H1 (cell line): ENCODE measurements at regions not wholly inside any gene's neighbourhood (a gene's known extent, or its start where the extent isn't known, plus 50 kb on each side); places are given as distances from the start of the nearest gene placed in this dataset.

ENCODE experiments used
- CTCF ChIA-PET: fragments of 300-600 bp; sonication (Branson Sonifier 250); formaldehyde crosslinking; loops from one replicate; lab custom pipeline; 2021; ENCODE audit not compliant: partially characterized antibody; lab: Charles Lee
- POLR2A ChIA-PET: fragments of 300-600 bp; sonication (Branson Sonifier 250); formaldehyde crosslinking; loops from one replicate; lab custom pipeline; 2021; ENCODE audit warnings: inconsistent platforms; ENCODE audit not compliant: partially characterized antibody; lab: Charles Lee
- DNase-seq, 2 experiments: peaks; one replicate each; pipeline versions ENCODE4 v3.0.0 to v3.0.0-alpha.2; 2010 to 2022; ENCODE audit warnings: low spot score in 2 of 2, low read depth in 1 of 2, mixed read lengths in 1 of 2
- FAIRE-seq: peaks from 2 replicates; lab custom pipeline; 2011; peaks lifted over from hg19 to GRCh38; lab: Jason Lieb, UNC
- H2AFZ ChIP-seq: 2 replicates; pipeline ENCODE4 v1.8.1; 2012; ENCODE audit warnings: low read length, inconsistent platforms
- H2AK5ac ChIP-seq: 2 replicates; pipeline ENCODE4 v1.6.1; 2013; ENCODE audit warnings: low read depth, low read length
- H2BK120ac ChIP-seq: replicated peaks from 2 replicates; pipeline ENCODE3; 2013; ENCODE audit warnings: low read depth, low read length, inconsistent platforms
- H2BK12ac ChIP-seq: 2 replicates; pipeline ENCODE4 v1.6.1; 2013; ENCODE audit warnings: low read depth, low read length
- H2BK15ac ChIP-seq: 2 replicates; pipeline ENCODE4 v1.6.1; 2013; ENCODE audit warnings: low read length
- H2BK20ac ChIP-seq: 2 replicates; pipeline ENCODE4 v1.6.1; 2013; ENCODE audit warnings: low read length
- H2BK5ac ChIP-seq: 2 replicates; pipeline ENCODE4 v1.6.1; 2013; ENCODE audit warnings: low read depth, low read length
- H3K14ac ChIP-seq: 2 replicates; pipeline ENCODE4 v1.6.1; 2013; ENCODE audit warnings: inconsistent platforms; ENCODE audit not compliant: insufficient read length
- H3K18ac ChIP-seq: 2 replicates; pipeline ENCODE4 v1.6.1; 2013; ENCODE audit warnings: low read length; ENCODE audit errors: extremely low read depth
- H3K23ac ChIP-seq: 2 replicates; pipeline ENCODE4 v1.6.1; 2013; ENCODE audit warnings: inconsistent platforms; ENCODE audit not compliant: insufficient read length
- H3K23me2 ChIP-seq: 2 replicates; pipeline ENCODE4 v1.6.1; 2013; ENCODE audit warnings: low read depth, low read length
- H3K27ac ChIP-seq: 2 replicates; pipeline ENCODE4 v1.6.1; 2011; ENCODE audit warnings: low read depth, low read length, inconsistent platforms
- H3K27me3 ChIP-seq, 4 experiments: replicated peaks in 1 of 4; 1 replicate in 1 of 4; 2 replicates in 3 of 4; pipeline versions ENCODE4 v1.6.1 to v1.8.1; 2011 to 2013; ENCODE audit warnings: low read length in 3 of 4, mild to moderate bottlenecking in 3 of 4, inconsistent platforms in 2 of 4, mixed read lengths in 2 of 4, moderate library complexity in 1 of 4; ENCODE audit not compliant: control insufficient read depth in 3 of 4, insufficient read depth in 3 of 4; ENCODE audit errors: extremely low read depth in 1 of 4
- H3K36me3 ChIP-seq, 4 experiments: 2 replicates each; pipeline versions ENCODE4 v1.6.1 to v1.8.1; 2011 to 2013; ENCODE audit warnings: mild to moderate bottlenecking in 4 of 4, low read length in 3 of 4, moderate library complexity in 2 of 4, control low read depth in 1 of 4, inconsistent platforms in 1 of 4; ENCODE audit not compliant: insufficient read depth in 4 of 4, control insufficient read depth in 2 of 4
- H3K4ac ChIP-seq: replicated peaks from 2 replicates; pipeline ENCODE3; 2013; ENCODE audit warnings: low read length, low read depth, mixed read lengths, inconsistent platforms; ENCODE audit not compliant: insufficient read length
- H3K4me1 ChIP-seq, 4 experiments: replicated peaks in 1 of 4; 1 replicate in 1 of 4; 2 replicates in 3 of 4; pipeline versions ENCODE4 v1.6.1 to v1.8.1; 2011 to 2013; ENCODE audit warnings: low read length in 3 of 4, inconsistent platforms in 2 of 4, mixed read lengths in 1 of 4; ENCODE audit not compliant: insufficient read depth in 4 of 4, control insufficient read depth in 3 of 4
- H3K4me2 ChIP-seq, 2 experiments: 2 replicates each; pipeline versions ENCODE4 v1.6.1 to v1.8.1; 2011 to 2013; ENCODE audit warnings: low read depth in 2 of 2, low read length in 2 of 2, control low read depth in 1 of 2, inconsistent platforms in 1 of 2, mild to moderate bottlenecking in 1 of 2; ENCODE audit not compliant: insufficient read depth in 1 of 2
- H3K4me3 ChIP-seq, 4 experiments: fragments of 200-600, 300-600 bp in 1 of 4; sonication (generic), shearing (Covaris generic), sonication (Bioruptor Twin) in 1 of 4; 2 replicates each; pipeline versions ENCODE4 v1.5.1 to v1.8.1; 2011 to 2016; ENCODE audit warnings: low read length in 4 of 4, low read depth in 3 of 4, control low read depth in 2 of 4, inconsistent platforms in 2 of 4, mild to moderate bottlenecking in 2 of 4, mixed read lengths in 1 of 4, moderate library complexity in 1 of 4; ENCODE audit not compliant: insufficient read depth in 2 of 4; ENCODE audit errors: extremely low read depth in 1 of 4
- H3K56ac ChIP-seq: replicated peaks from 2 replicates; pipeline ENCODE3; 2013; ENCODE audit warnings: low read depth, mild to moderate bottlenecking, mixed read lengths, low read length, inconsistent platforms; ENCODE audit not compliant: insufficient read length
- H3K79me1 ChIP-seq: 2 replicates; pipeline ENCODE4 v1.6.1; 2013; ENCODE audit warnings: low read depth, low read length, control low read depth
- H3K79me2 ChIP-seq, 2 experiments: 2 replicates each; pipeline versions ENCODE4 v1.6.1 to v1.8.1; 2012 to 2013; ENCODE audit warnings: low read length in 2 of 2, mild to moderate bottlenecking in 2 of 2, inconsistent platforms in 1 of 2; ENCODE audit not compliant: insufficient read depth in 2 of 2, control insufficient read depth in 1 of 2
- H3K9ac ChIP-seq, 4 experiments: replicated peaks in 1 of 4; 1 replicate in 1 of 4; 2 replicates in 3 of 4; pipeline versions ENCODE4 v1.6.1 to v1.8.1; 2011 to 2013; ENCODE audit warnings: low read depth in 3 of 4, low read length in 3 of 4, control low read depth in 2 of 4, mild to moderate bottlenecking in 2 of 4, moderate library complexity in 2 of 4, inconsistent platforms in 1 of 4; ENCODE audit errors: extremely low read depth in 1 of 4
- H3K9me3 ChIP-seq, 2 experiments: 2 replicates each; pipeline versions ENCODE4 v1.6.1 to v1.8.1; 2012 to 2013; ENCODE audit warnings: mild to moderate bottlenecking in 2 of 2, moderate library complexity in 2 of 2, control low read depth in 1 of 2, inconsistent platforms in 1 of 2, low read depth in 1 of 2, low read length in 1 of 2, mixed read lengths in 1 of 2; ENCODE audit not compliant: insufficient read depth in 2 of 2
- H4K20me1 ChIP-seq, 2 experiments: replicated peaks in 1 of 2; 2 replicates each; pipeline versions ENCODE3 to v1.8.1; 2011 to 2013; ENCODE audit warnings: inconsistent platforms in 2 of 2, low read length in 2 of 2, mild to moderate bottlenecking in 1 of 2; ENCODE audit not compliant: insufficient read depth in 2 of 2, control insufficient read depth in 1 of 2
- H4K5ac ChIP-seq: 2 replicates; pipeline ENCODE4 v1.6.1; 2013; ENCODE audit warnings: low read length, low read depth, mixed read lengths, inconsistent platforms; ENCODE audit not compliant: insufficient read length
- H4K8ac ChIP-seq: 2 replicates; pipeline ENCODE4 v1.8.0; 2013; ENCODE audit warnings: mild to moderate bottlenecking, moderate library complexity, low read length, inconsistent platforms; ENCODE audit not compliant: insufficient read depth; ENCODE audit errors: extremely low read depth
- H4K91ac ChIP-seq: replicated peaks from 2 replicates; pipeline ENCODE3; 2013; ENCODE audit warnings: low read length, mixed read lengths, inconsistent platforms; ENCODE audit not compliant: insufficient read length
- EGR1 ChIP-seq: IDR thresholded peaks from 2 replicates; pipeline ENCODE4 v1.6.1; 2011; ENCODE audit warnings: low read depth, low read length, borderline replicate concordance
- GTF2F1 ChIP-seq: IDR thresholded peaks from 2 replicates; pipeline ENCODE4 v1.6.1; 2012; ENCODE audit warnings: low read depth, low read length, improper control_type of control experiment, borderline replicate concordance
- KDM4A ChIP-seq: IDR thresholded peaks from one replicate; pipeline ENCODE4 v1.7.1; 2012; ENCODE audit warnings: low read depth, mild to moderate bottlenecking, moderate library complexity, low read length, inconsistent platforms; ENCODE audit not compliant: severe bottlenecking
- MAX ChIP-seq: IDR thresholded peaks from 2 replicates; pipeline ENCODE4 v1.6.1; 2012; ENCODE audit warnings: inconsistent platforms
- POU5F1 ChIP-seq: IDR thresholded peaks from 2 replicates; pipeline ENCODE4 v1.6.1; 2011; ENCODE audit warnings: low read depth, mild to moderate bottlenecking, low read length, moderate library complexity
- RNF2 ChIP-seq: fragments of 200-900, 300-1000 bp; sonication (generic); IDR thresholded peaks from 2 replicates; pipeline ENCODE4 v1.7.1; 2016; ENCODE audit warnings: borderline replicate concordance, low read depth, mild to moderate bottlenecking, antibody characterized with exemption, low read length; ENCODE audit not compliant: poor library complexity, severe bottlenecking; ENCODE audit errors: missing control alignments
- SUZ12 ChIP-seq: fragments of 200-600 bp; sonication (generic); IDR thresholded peaks from 2 replicates; pipeline ENCODE4 v1.6.1; 2012; ENCODE audit warnings: mild to moderate bottlenecking, inconsistent platforms, low read length, moderate library complexity, mixed read lengths
- TAF1 ChIP-seq: IDR thresholded peaks from 2 replicates; pipeline ENCODE4 v1.6.1; 2011; ENCODE audit warnings: mild to moderate bottlenecking, low read depth, low read length
- TBP ChIP-seq: IDR thresholded peaks from 2 replicates; pipeline ENCODE4 v1.6.1; 2011; ENCODE audit warnings: low read depth, low read length, improper control_type of control experiment
- WGBS, 2 experiments: shearing (Covaris generic) in 1 of 2; methylation state at CpG; one replicate each; pipeline versions ENCODE4 v1.1.6 to v1.1.7; 2013 to 2015; ENCODE audit warnings: low lambda C conversion rate in 2 of 2, mixed read lengths in 2 of 2, inconsistent platforms in 1 of 2, low coverage in 1 of 2, missing lambda C conversion rate in 1 of 2; ENCODE audit not compliant: insufficient replicate concordance in 2 of 2, insufficient coverage in 1 of 2, insufficient read length in 1 of 2; ENCODE audit errors: extremely low coverage in 1 of 2, missing lambda C conversion rate in 1 of 2; 5-methylcytosine and 5-hydroxymethylcytosine counted together

GRCh38 chr6:84905823-84906222 is 141.4 kb upstream of the TBX18 start:
- FAIRE-seq, result no peak

More at GRCh38 chr6:84905823-84906222, 141.4 kb upstream of the TBX18 start:
- Histone ChIP-seq H3K23me2 (no peaks in the 10 kb centered on the region), H3K23ac (no peak overlapping the region)
- TF ChIP-seq GTF2F1 (no peak), TAF1 (no peak), TBP (no peak), POU5F1 (no peak), EGR1 (no peak), MAX (no peak), SUZ12 (no peak), KDM4A (no peak), RNF2 (no peak)
- TF ChIP-seq, all 59 proteins: peak for 0
- no peaks in the 10 kb centered on the region for H3K27me3 ChIP-seq
- no peaks in the 10 kb centered on the region for H3K9me3 ChIP-seq
- 81% methylated on average over 1 of the region's 1 CpG; no CpG with 5 or more reads in 1 of the 2 experiments for WGBS, 2 experiments
- no peak overlapping the region for H4K5ac ChIP-seq
- H3K4ac ChIP-seq, result no peak overlapping the region
- H2BK12ac ChIP-seq, result no peak overlapping the region
- H4K20me1 ChIP-seq, result no peaks in the 10 kb centered on the region
- H2BK20ac ChIP-seq, result no peak overlapping the region
- H3K4me3 ChIP-seq, result no peak overlapping the region
- no peak overlapping the region for H3K56ac ChIP-seq
- H2BK15ac ChIP-seq, result no peak overlapping the region
- no peak overlapping the region for H2BK120ac ChIP-seq
- no peak overlapping the region for H3K14ac ChIP-seq
- H2BK5ac ChIP-seq, result no peak overlapping the region
- H3K79me1 ChIP-seq, result no peaks in the 10 kb centered on the region
- H3K79me2 ChIP-seq, result no peaks in the 10 kb centered on the region
- H2AFZ ChIP-seq, result no peak overlapping the region
- DNase-seq, result no peak
- no peak overlapping the region for H3K27ac ChIP-seq
- CTCF ChIA-PET, result interaction anchor here (1.5 kb wide), 1 partner anchor 417 kb away, joined by 4 read pairs; no protein-coding TSS in a partner anchor
- H4K91ac ChIP-seq, result no peak overlapping the region
- H3K18ac ChIP-seq, result no peak overlapping the region
- no peaks in the 10 kb centered on the region for H3K36me3 ChIP-seq
- no peak overlapping the region for H4K8ac ChIP-seq
- no peaks in the 10 kb centered on the region; a peak in 1 of 7 replicates for H3K4me1 ChIP-seq
- no peak overlapping the region for H2AK5ac ChIP-seq
- no peak overlapping the region for H3K4me2 ChIP-seq
- POLR2A ChIA-PET, result no interaction called here
- H3K9ac ChIP-seq, result no peak overlapping the region
